SK-N-SH (cell line): ENCODE measurements at regions not wholly inside any gene's neighbourhood (a gene's known extent, or its start where the extent isn't known, plus 50 kb on each side); places are given as distances from the start of the nearest gene placed in this dataset.

Experiments
- CTCF ChIA-PET: fragments of 300-600, 350-600 bp; formaldehyde crosslinking; extraction: SDS; loops from one replicate; lab custom pipeline; 2021; lab: Yijun Ruan, JAX
- POLR2A ChIA-PET: fragments of 350-600 bp; sonication (Branson Sonifier 250); formaldehyde crosslinking; extraction: SDS; loops from one replicate; lab custom pipeline; 2020; ENCODE audit warnings: antibody characterized with exemption, inconsistent platforms; lab: Yijun Ruan, JAX
- DNase-seq: peaks from one replicate; pipeline ENCODE4 v3.0.0; 2012
- H2AFZ ChIP-seq: fragments of 200-600 bp; sonication (generic); 2 replicates; pipeline ENCODE4 v1.8.1; 2016; ENCODE audit warnings: antibody characterized with exemption, mild to moderate bottlenecking, low read depth
- H3F3A ChIP-seq: fragments of 200-600 bp; sonication (generic); replicated peaks from 2 replicates; pipeline ENCODE3; 2016; ENCODE audit warnings: antibody characterized with exemption, mild to moderate bottlenecking; ENCODE audit not compliant: insufficient read depth
- H3K27ac ChIP-seq, 2 experiments: fragments of 200-500 bp in 1 of 2; fragments of 200-600 bp in 1 of 2; sonication (Bioruptor generic) in 1 of 2; sonication (generic), shearing (Covaris generic) in 1 of 2; 2 replicates each; pipeline versions ENCODE4 v1.5.1 to v1.6.1; 2014 to 2016; ENCODE audit warnings: low read depth in 2 of 2, inconsistent platforms in 1 of 2, low read length in 1 of 2, mild to moderate bottlenecking in 1 of 2, mixed read lengths in 1 of 2
- H3K27me3 ChIP-seq: fragments of 200-600 bp; sonication (generic), shearing (Covaris generic); 2 replicates; pipeline ENCODE4 v1.6.1; 2016; ENCODE audit warnings: mixed run types; ENCODE audit not compliant: insufficient read depth
- H3K36me3 ChIP-seq, 2 experiments: fragments of 200-500 bp in 1 of 2; fragments of 200-600 bp in 1 of 2; sonication (Bioruptor generic) in 1 of 2; sonication (generic) in 1 of 2; replicated peaks in 1 of 2; 2 replicates each; pipeline versions ENCODE3 to v1.5.1; 2014 to 2016; ENCODE audit warnings: low read length in 1 of 2, mild to moderate bottlenecking in 1 of 2; ENCODE audit not compliant: insufficient read depth in 2 of 2, control insufficient read depth in 1 of 2
- H3K4me1 ChIP-seq, 2 experiments: fragments of 200-500 bp in 1 of 2; fragments of 200-600 bp in 1 of 2; sonication (Bioruptor generic) in 1 of 2; sonication (generic), shearing (Covaris generic) in 1 of 2; 2 replicates each; pipeline versions ENCODE4 v1.5.1 to v1.6.1; 2014 to 2016; ENCODE audit warnings: low read depth in 1 of 2, low read length in 1 of 2, mixed run types in 1 of 2; ENCODE audit not compliant: insufficient read depth in 2 of 2, control insufficient read depth in 1 of 2
- H3K4me2 ChIP-seq: fragments of 200-600 bp; sonication (generic), shearing (Covaris generic); 2 replicates; pipeline ENCODE4 v1.6.1; 2017; ENCODE audit warnings: mixed run types
- H3K4me3 ChIP-seq, 2 experiments: fragments of 200-500 bp in 1 of 2; fragments of 200-600 bp in 1 of 2; sonication (Bioruptor generic) in 1 of 2; sonication (generic), shearing (Covaris generic) in 1 of 2; 2 replicates each; pipeline versions ENCODE4 v1.5.1 to v1.8.1; 2014 to 2016; ENCODE audit warnings: low read depth in 2 of 2, inconsistent platforms in 1 of 2, low read length in 1 of 2, mild to moderate bottlenecking in 1 of 2, mixed read lengths in 1 of 2, moderate library complexity in 1 of 2
- H3K79me2 ChIP-seq: fragments of 200-600 bp; sonication (generic); 2 replicates; pipeline ENCODE4 v1.8.1; 2017; ENCODE audit warnings: mild to moderate bottlenecking; ENCODE audit not compliant: insufficient read depth
- H3K9ac ChIP-seq: fragments of 200-600 bp; sonication (generic); 2 replicates; pipeline ENCODE4 v1.6.1; 2017; ENCODE audit warnings: mixed run types
- H3K9me2 ChIP-seq: fragments of 200-600 bp; sonication (generic); 2 replicates; pipeline ENCODE4 v1.6.1; 2017; ENCODE audit warnings: mixed run types
- H3K9me3 ChIP-seq: fragments of 200-600 bp; sonication (generic); 2 replicates; pipeline ENCODE4 v1.6.1; 2017; ENCODE audit warnings: mixed run types, mild to moderate bottlenecking, moderate library complexity
- H4K20me1 ChIP-seq: fragments of 200-600 bp; sonication (generic); 2 replicates; pipeline ENCODE4 v1.6.1; 2017; ENCODE audit warnings: mild to moderate bottlenecking, mixed run types; ENCODE audit not compliant: insufficient read depth
- CHD2 ChIP-seq: fragments of 150-350 bp; IDR thresholded peaks from 2 replicates; pipeline ENCODE4 v1.6.1; 2018; ENCODE audit warnings: low read length; ENCODE audit not compliant: partially characterized antibody
- CTCF ChIP-seq: fragments of 200-600 bp; sonication (generic); IDR thresholded peaks from 2 replicates; pipeline ENCODE4 v1.6.1; 2017; ENCODE audit warnings: antibody characterized with exemption, mild to moderate bottlenecking, moderate library complexity
- ELF1 ChIP-seq: IDR thresholded peaks from 2 replicates; pipeline ENCODE4 v1.4.0; 2012
- EZH2phosphoT487 ChIP-seq: fragments of 200-600 bp; sonication (generic); IDR thresholded peaks from 2 replicates; pipeline ENCODE4 v1.6.1; 2017; ENCODE audit warnings: low read depth, mixed run types, mild to moderate bottlenecking, antibody characterized with exemption, moderate library complexity, borderline replicate concordance
- FOXM1 ChIP-seq: IDR thresholded peaks from 2 replicates; pipeline ENCODE4 v1.4.0; 2012; ENCODE audit warnings: low read depth, mild to moderate bottlenecking
- GABPA ChIP-seq: IDR thresholded peaks from 2 replicates; pipeline ENCODE4 v1.4.0; 2012; ENCODE audit warnings: low read depth, mild to moderate bottlenecking
- JUND ChIP-seq: IDR thresholded peaks from 2 replicates; pipeline ENCODE4 v1.4.0; 2012
- MAX ChIP-seq: IDR thresholded peaks from 2 replicates; pipeline ENCODE4 v1.4.0; 2012; ENCODE audit warnings: low read depth
- MEF2A ChIP-seq: IDR thresholded peaks from 2 replicates; pipeline ENCODE4 v1.4.0; 2012; ENCODE audit warnings: low read depth, borderline replicate concordance
- NFIC ChIP-seq: IDR thresholded peaks from 2 replicates; pipeline ENCODE4 v1.4.0; 2012; ENCODE audit warnings: borderline replicate concordance
- RAD21 ChIP-seq: IDR thresholded peaks from 2 replicates; pipeline ENCODE4 v1.6.1; 2012; ENCODE audit warnings: mild to moderate bottlenecking, low read length
- RXRA ChIP-seq: IDR thresholded peaks from 2 replicates; pipeline ENCODE4 v1.4.0; 2012; ENCODE audit warnings: low read depth, mild to moderate bottlenecking, borderline replicate concordance
- SIN3A ChIP-seq: IDR thresholded peaks from 2 replicates; pipeline ENCODE4 v1.6.1; 2012; ENCODE audit warnings: low read depth, mild to moderate bottlenecking, low read length, moderate library complexity, borderline replicate concordance
- TAF1 ChIP-seq: IDR thresholded peaks from 2 replicates; pipeline ENCODE4 v1.6.1; 2012; ENCODE audit warnings: low read depth, mild to moderate bottlenecking, low read length, moderate library complexity, borderline replicate concordance
- TEAD4 ChIP-seq: IDR thresholded peaks from 2 replicates; pipeline ENCODE4 v1.4.0; 2012; ENCODE audit warnings: mild to moderate bottlenecking, borderline replicate concordance; ENCODE audit not compliant: insufficient read depth
- USF1 ChIP-seq: IDR thresholded peaks from 2 replicates; pipeline ENCODE4 v1.4.0; 2012; ENCODE audit warnings: low read depth, borderline replicate concordance
- WGBS: methylation state at CpG from one replicate; pipeline ENCODE4 v1.1.6; 2017; ENCODE audit warnings: low lambda C conversion rate; 5-methylcytosine and 5-hydroxymethylcytosine counted together
- TF ChIP-seq, protein P1 (sequence below): IDR thresholded peaks from 2 replicates; pipeline ENCODE4 v1.4.0; 2012; ENCODE audit warnings: low read depth, borderline replicate concordance
- TF ChIP-seq, protein P2 (sequence below): IDR thresholded peaks from 2 replicates; pipeline ENCODE4 v1.6.1; 2012; ENCODE audit warnings: mild to moderate bottlenecking, low read depth, low read length, moderate library complexity

DNA sequence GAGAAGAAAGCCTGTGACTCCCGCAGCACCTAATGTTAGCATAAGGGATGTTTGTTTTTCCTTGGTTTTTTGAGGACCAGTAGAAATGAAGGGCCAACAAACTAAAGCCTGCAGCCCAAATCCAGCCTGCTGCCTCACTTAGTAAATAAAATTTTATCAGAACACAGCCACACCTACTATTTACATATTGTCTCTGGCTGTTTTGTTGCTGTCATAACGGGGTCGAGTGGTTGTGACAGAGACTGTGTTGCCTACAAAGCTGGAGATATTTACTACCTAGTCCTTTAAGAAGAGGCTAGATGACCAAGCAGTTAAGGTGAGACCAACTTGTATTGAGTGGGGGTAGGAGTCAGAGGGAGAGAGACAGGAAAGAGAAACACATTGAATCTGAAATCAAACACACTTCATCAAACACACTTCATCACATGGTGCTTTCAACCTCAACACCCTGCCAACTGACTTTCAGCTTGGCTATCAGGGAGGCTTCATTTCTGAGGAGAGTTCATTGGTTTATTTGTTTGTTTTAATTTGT lies 546.3 kb upstream of the CDH11 start:
- Histone ChIP-seq H3K9me2 (no peaks in the 10 kb centered on the region), H3F3A (no peaks in the 10 kb centered on the region), H3K4me3 (no peak overlapping the region), H3K79me2 (no peaks in the 10 kb centered on the region), H3K4me1 (peaks cover 2 to 5% of the 10 kb centered on the region in 2 experiments; a peak in 2 of 4 replicates), H3K9me3 (no peaks in the 10 kb centered on the region), H4K20me1 (no peaks in the 10 kb centered on the region), H3K4me2 (no peak overlapping the region), H3K9ac (no peak overlapping the region), H3K36me3 (no peaks in the 10 kb centered on the region), H3K27me3 (no peaks in the 10 kb centered on the region), H3K27ac (no peak overlapping the region), H2AFZ (no peak overlapping the region)
- CTCF ChIA-PET = no interaction called here
- POLR2A ChIA-PET = no interaction called here
- whole genome bisulfite sequencing = 84% methylated on average over 3 of the region's 3 CpGs
- DNase-seq = no peak
- TF ChIP-seq, protein P1, sequence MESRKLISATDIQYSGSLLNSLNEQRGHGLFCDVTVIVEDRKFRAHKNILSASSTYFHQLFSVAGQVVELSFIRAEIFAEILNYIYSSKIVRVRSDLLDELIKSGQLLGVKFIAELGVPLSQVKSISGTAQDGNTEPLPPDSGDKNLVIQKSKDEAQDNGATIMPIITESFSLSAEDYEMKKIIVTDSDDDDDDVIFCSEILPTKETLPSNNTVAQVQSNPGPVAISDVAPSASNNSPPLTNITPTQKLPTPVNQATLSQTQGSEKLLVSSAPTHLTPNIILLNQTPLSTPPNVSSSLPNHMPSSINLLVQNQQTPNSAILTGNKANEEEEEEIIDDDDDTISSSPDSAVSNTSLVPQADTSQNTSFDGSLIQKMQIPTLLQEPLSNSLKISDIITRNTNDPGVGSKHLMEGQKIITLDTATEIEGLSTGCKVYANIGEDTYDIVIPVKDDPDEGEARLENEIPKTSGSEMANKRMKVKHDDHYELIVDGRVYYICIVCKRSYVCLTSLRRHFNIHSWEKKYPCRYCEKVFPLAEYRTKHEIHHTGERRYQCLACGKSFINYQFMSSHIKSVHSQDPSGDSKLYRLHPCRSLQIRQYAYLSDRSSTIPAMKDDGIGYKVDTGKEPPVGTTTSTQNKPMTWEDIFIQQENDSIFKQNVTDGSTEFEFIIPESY = no peak
- TF ChIP-seq GABPA (no peak), CHD2 (no peak), USF1 (no peak), TEAD4 (no peak), SIN3A (no peak), NFIC (no peak), TAF1 (no peak), MAX (no peak), FOXM1 (no peak)

DNA sequence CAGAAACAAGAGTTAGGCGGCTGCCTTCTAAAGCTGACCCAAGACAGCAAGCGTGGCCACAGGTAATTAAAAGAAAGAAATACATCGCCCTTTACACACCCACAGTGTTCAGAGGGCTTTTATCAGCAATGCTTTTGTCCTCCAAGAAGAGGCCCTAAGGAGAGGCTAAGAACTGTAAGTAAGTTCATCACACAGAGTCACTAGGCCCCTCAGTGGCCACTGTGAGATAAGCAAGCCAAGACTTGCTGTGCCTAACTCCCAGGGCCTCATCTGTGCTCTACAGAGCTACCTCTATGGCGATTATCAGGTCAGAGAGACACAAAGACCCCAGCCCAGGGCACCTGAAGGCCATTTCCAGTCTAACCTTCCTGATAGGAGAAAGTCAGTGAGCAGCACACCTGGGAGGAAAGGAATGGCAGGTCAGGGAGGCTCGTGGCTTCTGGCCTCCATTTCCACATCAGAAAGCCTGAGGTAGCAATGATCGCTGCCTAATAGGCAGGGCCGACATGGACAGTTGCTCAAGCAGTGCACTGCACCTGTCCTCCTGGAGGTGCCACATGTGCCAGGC lies 545.2 kb upstream of the CDH11 start:
- H3K4me1 ChIP-seq = peaks cover 5 to 8% of the 10 kb centered on the region in 2 experiments; a peak in 2 of 4 replicates
- CTCF ChIA-PET = interaction anchor here (1.1 to 1.4 kb wide), 2 partner anchors 133 to 349 kb away, joined by 3 read pairs; no protein-coding TSS in a partner anchor
- DNase-seq = no peak
- 69% methylated on average over 7 of the region's 7 CpGs for WGBS
- H3K27ac ChIP-seq = no peak overlapping the region
- no peaks in the 10 kb centered on the region for H3K79me2 ChIP-seq
- H3K9ac ChIP-seq = no peak overlapping the region
- no peak overlapping the region for H2AFZ ChIP-seq
- H4K20me1 ChIP-seq = no peaks in the 10 kb centered on the region
- H3K36me3 ChIP-seq = no peaks in the 10 kb centered on the region
- no peaks in the 10 kb centered on the region for H3F3A ChIP-seq
- H3K4me2 ChIP-seq = no peak overlapping the region
- H3K27me3 ChIP-seq = no peaks in the 10 kb centered on the region
- H3K9me2 ChIP-seq = no peaks in the 10 kb centered on the region
- no peaks in the 10 kb centered on the region for H3K9me3 ChIP-seq
- no peak overlapping the region for H3K4me3 ChIP-seq
- POLR2A ChIA-PET = no interaction called here
- TF ChIP-seq, protein P2, sequence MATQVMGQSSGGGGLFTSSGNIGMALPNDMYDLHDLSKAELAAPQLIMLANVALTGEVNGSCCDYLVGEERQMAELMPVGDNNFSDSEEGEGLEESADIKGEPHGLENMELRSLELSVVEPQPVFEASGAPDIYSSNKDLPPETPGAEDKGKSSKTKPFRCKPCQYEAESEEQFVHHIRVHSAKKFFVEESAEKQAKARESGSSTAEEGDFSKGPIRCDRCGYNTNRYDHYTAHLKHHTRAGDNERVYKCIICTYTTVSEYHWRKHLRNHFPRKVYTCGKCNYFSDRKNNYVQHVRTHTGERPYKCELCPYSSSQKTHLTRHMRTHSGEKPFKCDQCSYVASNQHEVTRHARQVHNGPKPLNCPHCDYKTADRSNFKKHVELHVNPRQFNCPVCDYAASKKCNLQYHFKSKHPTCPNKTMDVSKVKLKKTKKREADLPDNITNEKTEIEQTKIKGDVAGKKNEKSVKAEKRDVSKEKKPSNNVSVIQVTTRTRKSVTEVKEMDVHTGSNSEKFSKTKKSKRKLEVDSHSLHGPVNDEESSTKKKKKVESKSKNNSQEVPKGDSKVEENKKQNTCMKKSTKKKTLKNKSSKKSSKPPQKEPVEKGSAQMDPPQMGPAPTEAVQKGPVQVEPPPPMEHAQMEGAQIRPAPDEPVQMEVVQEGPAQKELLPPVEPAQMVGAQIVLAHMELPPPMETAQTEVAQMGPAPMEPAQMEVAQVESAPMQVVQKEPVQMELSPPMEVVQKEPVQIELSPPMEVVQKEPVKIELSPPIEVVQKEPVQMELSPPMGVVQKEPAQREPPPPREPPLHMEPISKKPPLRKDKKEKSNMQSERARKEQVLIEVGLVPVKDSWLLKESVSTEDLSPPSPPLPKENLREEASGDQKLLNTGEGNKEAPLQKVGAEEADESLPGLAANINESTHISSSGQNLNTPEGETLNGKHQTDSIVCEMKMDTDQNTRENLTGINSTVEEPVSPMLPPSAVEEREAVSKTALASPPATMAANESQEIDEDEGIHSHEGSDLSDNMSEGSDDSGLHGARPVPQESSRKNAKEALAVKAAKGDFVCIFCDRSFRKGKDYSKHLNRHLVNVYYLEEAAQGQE = no peak
- TF ChIP-seq EZH2phosphoT487 (no peak), CTCF (peak; percentile 30; the same call in 1 of the 2 replicates), GABPA (no peak), MEF2A (no peak), SIN3A (no peak), JUND (no peak), ELF1 (no peak), TEAD4 (no peak), RXRA (no peak), MAX (no peak), RAD21 (peak; percentile 68)
